CD8-positive, alpha-beta memory T cell (primary cell): ENCODE measurements at regions not wholly inside any gene's neighbourhood (a gene's known extent, or its start where the extent isn't known, plus 50 kb on each side); places are given as distances from the start of the nearest gene placed in this dataset.

Source experiments
- CTCF ChIA-PET: fragments of 350-600 bp; sonication (Branson Sonifier 250); formaldehyde crosslinking; loops from one replicate; lab custom pipeline; 2021; ENCODE audit warnings: antibody characterized with exemption; lab: Charles Lee
- POLR2A ChIA-PET: fragments of 350-600 bp; sonication (Branson Sonifier 250); formaldehyde crosslinking; loops from one replicate; lab custom pipeline; 2021; ENCODE audit warnings: antibody characterized with exemption; lab: Charles Lee
- DNase-seq, 5 donors: peaks; one replicate each; pipeline versions ENCODE4 v3.0.0 to v3.0.0-alpha.2; 2020 to 2022; ENCODE audit warnings: mixed read lengths in 1 of 5
- H3K27ac ChIP-seq: one replicate; pipeline ENCODE4 v1.7.0; 2013; ENCODE audit warnings: low read depth, mild to moderate bottlenecking, low read length, moderate library complexity
- H3K27me3 ChIP-seq: 2 replicates; pipeline ENCODE4 v1.7.0; 2013; ENCODE audit warnings: low read length, mild to moderate bottlenecking; ENCODE audit not compliant: insufficient read depth, poor library complexity, severe bottlenecking
- H3K36me3 ChIP-seq: 2 replicates; pipeline ENCODE4 v1.7.0; 2013; ENCODE audit warnings: mild to moderate bottlenecking, low read length, moderate library complexity; ENCODE audit not compliant: insufficient read depth
- H3K4me1 ChIP-seq: 2 replicates; pipeline ENCODE4 v1.7.0; 2013; ENCODE audit warnings: mild to moderate bottlenecking, low read length, moderate library complexity; ENCODE audit not compliant: insufficient read depth
- H3K4me3 ChIP-seq: 2 replicates; pipeline ENCODE4 v1.7.0; 2013; ENCODE audit warnings: mild to moderate bottlenecking, low read length
- H3K9me3 ChIP-seq: 2 replicates; pipeline ENCODE4 v1.7.0; 2013; ENCODE audit warnings: mild to moderate bottlenecking, low read length
- H3K27ac Mint-ChIP-seq, 8 donors: one replicate each; pipeline ENCODE4 v1.8.0; 2020 to 2021; ENCODE audit warnings: mixed read lengths in 8 of 8, mild to moderate bottlenecking in 6 of 8, inconsistent platforms in 3 of 8, moderate library complexity in 3 of 8
- H3K27me3 Mint-ChIP-seq, 2 donors: one replicate each; pipeline ENCODE4 v1.8.0; 2020 to 2021; ENCODE audit warnings: mixed read lengths in 2 of 2, mild to moderate bottlenecking in 1 of 2, moderate library complexity in 1 of 2
- H3K36me3 Mint-ChIP-seq, 3 donors: one replicate each; pipeline ENCODE4 v1.8.0; 2020 to 2021; ENCODE audit warnings: mixed read lengths in 3 of 3, inconsistent platforms in 1 of 3, mild to moderate bottlenecking in 1 of 3
- H3K4me1 Mint-ChIP-seq, 3 donors: one replicate each; pipeline ENCODE4 v1.8.0; 2020 to 2021; ENCODE audit warnings: mixed read lengths in 3 of 3, inconsistent platforms in 1 of 3, mild to moderate bottlenecking in 1 of 3
- H3K4me3 Mint-ChIP-seq, 7 donors: one replicate each; pipeline ENCODE4 v1.8.0; 2020 to 2021; ENCODE audit warnings: mixed read lengths in 7 of 7, mild to moderate bottlenecking in 6 of 7, moderate library complexity in 4 of 7, inconsistent platforms in 2 of 7
- H3K9me3 Mint-ChIP-seq, 5 donors: one replicate each; pipeline ENCODE4 v1.8.0; 2020 to 2022; ENCODE audit warnings: mixed read lengths in 5 of 5, mild to moderate bottlenecking in 3 of 5, moderate library complexity in 2 of 5, inconsistent platforms in 1 of 5

GRCh38 chr7:91520645-91521044 lies 256.4 kb downstream of the FZD1 start:
- Mint-ChIP-seq H3K4me3 (no peak overlapping the region), H3K27ac (no peak overlapping the region), H3K9me3 (peaks cover 1 to 24% (median 6%) of the 10 kb centered on the region in 5 donors), H3K27me3 (no peaks in the 10 kb centered on the region), H3K4me1 (no peaks in the 10 kb centered on the region), H3K36me3 (no peaks in the 10 kb centered on the region)
- Histone ChIP-seq H3K9me3 (no peaks in the 10 kb centered on the region), H3K36me3 (no peaks in the 10 kb centered on the region), H3K27ac (no peak overlapping the region), H3K4me1 (no peaks in the 10 kb centered on the region), H3K4me3 (no peak overlapping the region), H3K27me3 (no peaks in the 10 kb centered on the region)
- ChIA-PET POLR2A (no interaction called here), CTCF (no interaction called here)
- DNase-seq = no peak

GRCh38 chr7:91526404-91526803 lies 262.2 kb downstream of the FZD1 start:
- Histone ChIP-seq H3K4me1 (no peaks in the 10 kb centered on the region), H3K36me3 (no peaks in the 10 kb centered on the region), H3K27me3 (no peaks in the 10 kb centered on the region), H3K27ac (no peak overlapping the region), H3K4me3 (no peak overlapping the region), H3K9me3 (no peaks in the 10 kb centered on the region)
- ChIA-PET CTCF (no interaction called here), POLR2A (no interaction called here)
- Mint-ChIP-seq H3K27ac (no peak overlapping the region), H3K9me3 (peaks cover 0 to 37% (median 17%) of the 10 kb centered on the region in 5 donors), H3K4me3 (no peak overlapping the region), H3K4me1 (no peaks in the 10 kb centered on the region), H3K36me3 (no peaks in the 10 kb centered on the region), H3K27me3 (no peaks in the 10 kb centered on the region)
- DNase-seq = no peak

DNA sequence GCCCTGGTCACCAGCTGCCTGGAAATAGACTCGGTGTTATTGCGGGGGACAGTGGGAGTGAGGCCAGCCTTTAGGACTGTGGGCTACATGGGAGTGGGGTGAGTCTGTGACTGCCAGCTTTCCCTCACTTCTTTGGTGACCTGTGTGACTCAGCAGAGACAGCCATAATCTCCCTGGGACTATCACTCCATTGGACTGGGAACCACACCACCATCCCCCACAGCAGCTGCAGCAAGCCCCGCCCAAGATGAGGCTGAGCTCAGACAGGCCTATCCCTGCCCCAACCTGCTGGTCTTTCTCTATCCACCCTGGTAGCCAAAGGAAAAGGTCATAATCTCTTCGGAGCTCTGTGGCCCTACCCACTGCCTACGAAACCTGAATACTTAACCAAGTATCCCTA lies 263.2 kb downstream of the FZD1 start:
- no peak overlapping the region for H3K27ac Mint-ChIP-seq

GRCh38 chr7:91533996-91534395 lies 269.8 kb downstream of the FZD1 start:
- H3K27ac ChIP-seq = no peak overlapping the region
- DNase-seq = no peak
- no peaks in the 10 kb centered on the region for H3K27me3 ChIP-seq
- Mint-ChIP-seq H3K9me3 (peaks cover 3 to 23% (median 13%) of the 10 kb centered on the region in 5 donors), H3K4me3 (no peak overlapping the region), H3K36me3 (no peaks in the 10 kb centered on the region), H3K27me3 (no peaks in the 10 kb centered on the region), H3K27ac (no peak overlapping the region), H3K4me1 (no peaks in the 10 kb centered on the region)
- no peaks in the 10 kb centered on the region for H3K9me3 ChIP-seq
- H3K4me1 ChIP-seq = no peaks in the 10 kb centered on the region
- no peaks in the 10 kb centered on the region for H3K36me3 ChIP-seq
- CTCF ChIA-PET = no interaction called here
- H3K4me3 ChIP-seq = no peak overlapping the region
- POLR2A ChIA-PET = no interaction called here

More for the DNA sequence above, 263.2 kb downstream of the FZD1 start:
- H3K27ac ChIP-seq = no peak overlapping the region
- H3K4me3 Mint-ChIP-seq = no peak overlapping the region
- no peaks in the 10 kb centered on the region for H3K36me3 ChIP-seq
- no peaks in the 10 kb centered on the region for H3K27me3 ChIP-seq
- no peaks in the 10 kb centered on the region for H3K4me1 Mint-ChIP-seq
- POLR2A ChIA-PET = no interaction called here
- CTCF ChIA-PET = no interaction called here
- H3K9me3 Mint-ChIP-seq = peaks cover 1 to 40% (median 17%) of the 10 kb centered on the region in 5 donors
- H3K4me1 ChIP-seq = no peaks in the 10 kb centered on the region
- DNase-seq = no peak
- no peaks in the 10 kb centered on the region for H3K9me3 ChIP-seq
- H3K4me3 ChIP-seq = no peak overlapping the region
- H3K27me3 Mint-ChIP-seq = no peaks in the 10 kb centered on the region
- no peaks in the 10 kb centered on the region for H3K36me3 Mint-ChIP-seq

GRCh38 chr7:91537260-91538152 lies 273.3 kb downstream of the FZD1 start:
- H3K36me3 Mint-ChIP-seq = no peaks in the 10 kb centered on the region
- Histone ChIP-seq H3K4me1 (no peaks in the 10 kb centered on the region), H3K27me3 (no peaks in the 10 kb centered on the region), H3K36me3 (no peaks in the 10 kb centered on the region), H3K4me3 (no peak overlapping the region), H3K27ac (no peak overlapping the region), H3K9me3 (no peaks in the 10 kb centered on the region)
- H3K27ac Mint-ChIP-seq = no peak overlapping the region
- H3K4me1 Mint-ChIP-seq = no peaks in the 10 kb centered on the region
- H3K9me3 Mint-ChIP-seq = peaks cover 5 to 8% (median 6%) of the 10 kb centered on the region in 5 donors
- no peak for DNase-seq
- CTCF ChIA-PET = no interaction called here
- H3K4me3 Mint-ChIP-seq = no peak overlapping the region
- POLR2A ChIA-PET = no interaction called here
- no peaks in the 10 kb centered on the region for H3K27me3 Mint-ChIP-seq

DNA sequence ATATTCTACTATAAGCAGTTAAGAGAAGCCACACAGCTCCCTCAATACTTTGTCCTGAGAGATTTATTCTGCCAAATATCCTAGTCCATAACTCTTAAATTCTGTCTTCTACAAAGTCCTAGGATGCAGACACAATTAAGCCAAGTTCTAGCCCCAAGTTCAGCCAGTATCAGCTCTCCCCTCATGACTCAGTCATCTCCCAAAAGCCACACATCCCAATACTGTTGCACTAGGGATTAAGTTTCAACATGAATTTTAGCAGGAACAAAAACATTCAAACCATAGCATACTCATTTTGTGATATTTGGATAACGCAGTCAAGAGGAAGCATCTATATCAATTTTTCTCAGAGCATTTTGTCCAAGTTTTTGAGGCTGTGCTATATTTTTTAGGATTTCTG lies 277.4 kb downstream of the FZD1 start:
- Histone ChIP-seq H3K27ac (no peak overlapping the region), H3K4me1 (no peaks in the 10 kb centered on the region), H3K9me3 (no peaks in the 10 kb centered on the region), H3K27me3 (no peaks in the 10 kb centered on the region), H3K4me3 (no peak overlapping the region), H3K36me3 (no peaks in the 10 kb centered on the region)
- CTCF ChIA-PET = no interaction called here
- Mint-ChIP-seq H3K36me3 (no peaks in the 10 kb centered on the region), H3K4me3 (no peak overlapping the region), H3K9me3 (peaks cover 2 to 9% (median 3%) of the 10 kb centered on the region in 5 donors), H3K4me1 (no peaks in the 10 kb centered on the region), H3K27me3 (no peaks in the 10 kb centered on the region), H3K27ac (no peak overlapping the region)
- POLR2A ChIA-PET = no interaction called here
- no peak for DNase-seq

- Histone ChIP-seq H3K9me3 (no peaks in the 10 kb centered on the region), H3K27me3 (no peaks in the 10 kb centered on the region), H3K27ac (no peak overlapping the region), H3K4me1 (no peaks in the 10 kb centered on the region), H3K4me3 (no peak overlapping the region), H3K36me3 (no peaks in the 10 kb centered on the region)
- no peaks in the 10 kb centered on the region for H3K4me1 Mint-ChIP-seq
- H3K36me3 Mint-ChIP-seq = no peaks in the 10 kb centered on the region
- CTCF ChIA-PET = no interaction called here
- POLR2A ChIA-PET = no interaction called here
- no peak for DNase-seq
- peaks cover 2 to 12% (median 3%) of the 10 kb centered on the region in 5 donors for H3K9me3 Mint-ChIP-seq
- no peak overlapping the region for H3K27ac Mint-ChIP-seq
- no peak overlapping the region for H3K4me3 Mint-ChIP-seq
- H3K27me3 Mint-ChIP-seq = no peaks in the 10 kb centered on the region
Measured at GRCh38 chr7:91543646-91544045, 279.4 kb downstream of the FZD1 start.

- Histone ChIP-seq H3K36me3 (no peaks in the 10 kb centered on the region), H3K27ac (no peak overlapping the region), H3K4me1 (no peaks in the 10 kb centered on the region), H3K4me3 (no peak overlapping the region), H3K9me3 (no peaks in the 10 kb centered on the region), H3K27me3 (no peaks in the 10 kb centered on the region)
- ChIA-PET CTCF (no interaction called here), POLR2A (no interaction called here)
- H3K4me1 Mint-ChIP-seq = no peaks in the 10 kb centered on the region
- H3K9me3 Mint-ChIP-seq = peaks cover 0 to 8% (median 2%) of the 10 kb centered on the region in 5 donors
- H3K36me3 Mint-ChIP-seq = no peaks in the 10 kb centered on the region
- no peak overlapping the region for H3K4me3 Mint-ChIP-seq
- no peak overlapping the region for H3K27ac Mint-ChIP-seq
- no peaks in the 10 kb centered on the region for H3K27me3 Mint-ChIP-seq
- no peak for DNase-seq
Measured at GRCh38 chr7:91549878-91550277, 285.6 kb downstream of the FZD1 start.
